Astrocyte (in vitro differentiated cells and primary cell): ENCODE measurements at regions not wholly inside any gene's neighbourhood (a gene's known extent, or its start where the extent isn't known, plus 50 kb on each side); places are given as distances from the start of the nearest gene placed in this dataset.

Experiments
- DNase-seq: peaks from one replicate; pipeline ENCODE4 v3.0.0-alpha.2; 2010; ENCODE audit warnings: low read depth
- FAIRE-seq: peaks from 2 replicates; lab custom pipeline; 2011; peaks lifted over from hg19 to GRCh38; lab: Jason Lieb, UNC
- H2AFZ ChIP-seq: 2 replicates; pipeline ENCODE4 v1.6.0; 2012; ENCODE audit warnings: low read depth, low read length, inconsistent platforms
- H3K27ac ChIP-seq: 2 replicates; pipeline ENCODE4 v1.5.1; 2011; ENCODE audit warnings: low read depth, low read length, inconsistent platforms
- H3K27me3 ChIP-seq: 2 replicates; pipeline ENCODE4 v1.6.0; 2011; ENCODE audit warnings: low read length, inconsistent platforms; ENCODE audit not compliant: insufficient read depth
- H3K36me3 ChIP-seq: 2 replicates; pipeline ENCODE4 v1.5.1; 2011; ENCODE audit warnings: low read length, inconsistent platforms; ENCODE audit not compliant: insufficient read depth
- H3K4me1 ChIP-seq: 2 replicates; pipeline ENCODE4 v1.5.1; 2011; ENCODE audit warnings: low read length, inconsistent platforms; ENCODE audit not compliant: insufficient read depth
- H3K4me2 ChIP-seq: 2 replicates; pipeline ENCODE4 v1.6.0; 2012; ENCODE audit warnings: low read length, inconsistent platforms
- H3K4me3 ChIP-seq: 2 replicates; pipeline ENCODE4 v1.5.1; 2011; ENCODE audit warnings: low read depth, mild to moderate bottlenecking, low read length, inconsistent platforms; ENCODE audit not compliant: insufficient read depth
- H3K79me2 ChIP-seq: 2 replicates; pipeline ENCODE4 v1.6.0; 2012; ENCODE audit warnings: mild to moderate bottlenecking, low read length, inconsistent platforms; ENCODE audit not compliant: insufficient read depth
- H3K9ac ChIP-seq: 2 replicates; pipeline ENCODE4 v1.6.0; 2012; ENCODE audit warnings: mild to moderate bottlenecking, low read length, inconsistent platforms
- H3K9me3 ChIP-seq: 2 replicates; pipeline ENCODE4 v1.5.1; 2012; ENCODE audit warnings: low read depth, mild to moderate bottlenecking, low read length, inconsistent platforms; ENCODE audit not compliant: insufficient read depth
- H4K20me1 ChIP-seq: 2 replicates; pipeline ENCODE4 v1.6.0; 2012; ENCODE audit warnings: low read length, inconsistent platforms; ENCODE audit not compliant: insufficient read depth
- H3K27ac Mint-ChIP-seq: one replicate; pipeline ENCODE4 v1.8.0; 2021; ENCODE audit warnings: mild to moderate bottlenecking, mixed read lengths; ENCODE audit not compliant: unreplicated experiment
- H3K27me3 Mint-ChIP-seq: one replicate; pipeline ENCODE4 v1.8.0; 2021; ENCODE audit warnings: low read depth, mixed read lengths; ENCODE audit not compliant: unreplicated experiment
- H3K36me3 Mint-ChIP-seq: one replicate; pipeline ENCODE4 v1.8.0; 2021; ENCODE audit warnings: low read depth, mixed read lengths; ENCODE audit not compliant: unreplicated experiment
- H3K4me1 Mint-ChIP-seq: one replicate; pipeline ENCODE4 v1.8.0; 2021; ENCODE audit warnings: low read depth, mixed read lengths; ENCODE audit not compliant: unreplicated experiment
- H3K4me3 Mint-ChIP-seq: one replicate; pipeline ENCODE4 v1.8.0; 2021; ENCODE audit warnings: mild to moderate bottlenecking, moderate library complexity, mixed read lengths; ENCODE audit not compliant: unreplicated experiment
- H3K9me3 Mint-ChIP-seq: one replicate; pipeline ENCODE4 v1.8.0; 2021; ENCODE audit warnings: mild to moderate bottlenecking, mixed read lengths; ENCODE audit not compliant: unreplicated experiment
- EZH2 ChIP-seq: IDR thresholded peaks from 2 replicates; pipeline ENCODE4 v1.6.1; 2012; ENCODE audit warnings: mild to moderate bottlenecking, low read length, inconsistent platforms; ENCODE audit not compliant: insufficient read depth
- TF ChIP-seq, protein P1 (sequence below): IDR thresholded peaks from 2 replicates; pipeline ENCODE4 v1.5.1; 2011; ENCODE audit warnings: low read depth, mild to moderate bottlenecking, inconsistent platforms, low read length, moderate library complexity; ENCODE audit not compliant: insufficient read depth

DNA sequence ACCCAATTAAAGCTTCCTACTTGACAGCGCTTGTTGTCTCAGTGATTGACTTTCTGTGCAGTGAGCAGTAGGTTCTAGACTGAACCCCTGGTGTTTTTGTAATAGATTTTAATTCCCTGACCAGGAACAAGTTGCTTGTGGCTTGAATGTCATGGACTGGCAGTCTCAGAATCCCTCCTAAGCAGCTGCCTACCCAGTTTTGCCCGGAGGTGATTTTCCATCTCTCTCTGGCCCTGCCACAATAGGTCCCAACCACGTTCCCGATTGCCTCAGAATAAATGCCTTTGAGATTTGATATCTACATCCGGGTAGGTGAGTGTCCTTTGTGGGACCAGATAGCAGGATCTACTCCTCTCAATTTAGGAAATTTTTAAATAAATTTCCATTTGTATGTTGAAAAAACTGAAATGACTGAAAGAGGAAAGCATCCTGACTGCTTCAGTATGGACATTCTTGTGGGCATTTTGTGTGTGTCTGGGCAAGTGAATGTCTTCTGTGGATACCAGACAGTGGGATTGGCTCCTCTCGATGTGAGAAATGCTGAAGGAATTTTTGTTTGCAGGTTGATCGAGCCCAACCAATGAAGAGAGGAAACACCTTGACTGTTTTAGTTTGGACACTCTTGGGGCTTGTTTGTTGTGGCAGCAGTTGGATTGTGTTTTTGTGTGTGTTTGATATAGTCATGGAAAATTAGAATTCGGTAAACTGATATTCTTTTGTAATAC, 1607.4 kb downstream of the C4orf33 start:
- H3K36me3 ChIP-seq: no peaks in the 10 kb centered on the region
- no peak overlapping the region for H2AFZ ChIP-seq
- Mint-ChIP-seq H3K27me3 (no peaks in the 10 kb centered on the region), H3K4me3 (no peak overlapping the region), H3K36me3 (no peaks in the 10 kb centered on the region), H3K4me1 (peaks cover 4% of the 10 kb centered on the region), H3K9me3 (no peaks in the 10 kb centered on the region), H3K27ac (no peak overlapping the region)
- no peak for TF ChIP-seq EZH2
- H3K27ac ChIP-seq: no peak overlapping the region
- no peaks in the 10 kb centered on the region for H3K27me3 ChIP-seq
- no peak overlapping the region for H3K4me2 ChIP-seq
- DNase-seq (no peak), FAIRE-seq (no peak)
- no peaks in the 10 kb centered on the region for H3K9me3 ChIP-seq
- H3K4me1 ChIP-seq: no peaks in the 10 kb centered on the region
- H3K79me2 ChIP-seq: no peaks in the 10 kb centered on the region
- H3K9ac ChIP-seq: no peak overlapping the region
- H3K4me3 ChIP-seq: no peak overlapping the region
- no peaks in the 10 kb centered on the region for H4K20me1 ChIP-seq

DNA sequence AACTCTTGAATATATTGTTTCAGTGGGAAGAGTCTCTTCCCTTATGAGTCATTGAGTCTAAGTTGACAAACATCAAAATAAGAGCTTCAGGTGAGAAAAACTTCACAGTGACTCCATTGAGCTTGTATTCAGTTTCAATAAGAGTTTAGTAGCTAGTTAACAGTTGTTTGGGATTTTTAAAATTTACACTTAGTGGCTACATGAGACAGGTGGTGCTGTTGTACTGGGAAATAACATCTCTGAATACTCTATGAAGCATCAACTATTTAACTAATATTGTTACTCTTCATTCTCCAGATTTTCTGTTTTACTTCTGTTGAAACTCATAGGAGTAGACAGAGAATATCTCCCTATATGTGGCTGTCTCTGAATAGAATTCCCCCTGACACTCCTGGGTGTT, 1609.1 kb downstream of the C4orf33 start:
- no peak for TF ChIP-seq EZH2
- no peaks in the 10 kb centered on the region for H3K9me3 ChIP-seq
- FAIRE-seq (no peak), DNase-seq (no peak)
- Mint-ChIP-seq H3K36me3 (no peaks in the 10 kb centered on the region), H3K4me1 (peaks cover 4% of the 10 kb centered on the region), H3K27me3 (no peaks in the 10 kb centered on the region), H3K4me3 (no peak overlapping the region), H3K9me3 (no peaks in the 10 kb centered on the region), H3K27ac (no peak overlapping the region)
- no peak overlapping the region for H3K27ac ChIP-seq
- no peak overlapping the region for H3K9ac ChIP-seq
- no peak overlapping the region for H3K4me3 ChIP-seq
- no peaks in the 10 kb centered on the region for H3K4me1 ChIP-seq
- no peaks in the 10 kb centered on the region for H3K27me3 ChIP-seq
- no peaks in the 10 kb centered on the region for H3K79me2 ChIP-seq
- H4K20me1 ChIP-seq: no peaks in the 10 kb centered on the region
- H2AFZ ChIP-seq: no peak overlapping the region
- no peak overlapping the region for H3K4me2 ChIP-seq
- no peaks in the 10 kb centered on the region for H3K36me3 ChIP-seq

DNA sequence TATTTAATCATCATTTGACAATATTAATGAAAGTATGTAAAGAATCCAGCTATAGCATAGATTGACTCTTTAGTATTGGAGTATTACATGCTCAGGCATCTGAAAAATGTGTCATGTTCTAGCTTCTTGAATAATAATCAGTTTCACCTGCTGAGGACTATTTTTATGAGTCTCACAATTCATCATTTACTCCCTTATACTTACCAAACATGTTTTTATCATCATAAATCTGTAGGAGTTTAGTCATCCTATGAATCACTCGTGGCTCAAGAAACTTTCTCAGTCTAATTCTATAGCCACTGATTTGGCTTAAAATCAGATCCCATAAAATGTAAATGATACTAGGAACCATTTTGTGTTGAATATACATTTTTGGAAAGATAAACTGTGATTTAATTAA, 1616.1 kb downstream of the C4orf33 start:
- Mint-ChIP-seq H3K4me1 (peaks cover 2% of the 10 kb centered on the region), H3K4me3 (no peak overlapping the region), H3K27ac (no peak overlapping the region), H3K36me3 (no peaks in the 10 kb centered on the region), H3K9me3 (peaks cover 4% of the 10 kb centered on the region), H3K27me3 (no peaks in the 10 kb centered on the region)
- Histone ChIP-seq H3K9me3 (no peaks in the 10 kb centered on the region), H3K4me1 (no peaks in the 10 kb centered on the region), H2AFZ (no peak overlapping the region), H3K4me3 (no peak overlapping the region), H3K9ac (no peak overlapping the region), H3K27me3 (no peaks in the 10 kb centered on the region), H4K20me1 (no peaks in the 10 kb centered on the region), H3K27ac (no peak overlapping the region), H3K4me2 (no peak overlapping the region), H3K79me2 (no peaks in the 10 kb centered on the region), H3K36me3 (no peaks in the 10 kb centered on the region)
- FAIRE-seq (no peak), DNase-seq (peak; percentile 2)
- TF ChIP-seq, protein P1, sequence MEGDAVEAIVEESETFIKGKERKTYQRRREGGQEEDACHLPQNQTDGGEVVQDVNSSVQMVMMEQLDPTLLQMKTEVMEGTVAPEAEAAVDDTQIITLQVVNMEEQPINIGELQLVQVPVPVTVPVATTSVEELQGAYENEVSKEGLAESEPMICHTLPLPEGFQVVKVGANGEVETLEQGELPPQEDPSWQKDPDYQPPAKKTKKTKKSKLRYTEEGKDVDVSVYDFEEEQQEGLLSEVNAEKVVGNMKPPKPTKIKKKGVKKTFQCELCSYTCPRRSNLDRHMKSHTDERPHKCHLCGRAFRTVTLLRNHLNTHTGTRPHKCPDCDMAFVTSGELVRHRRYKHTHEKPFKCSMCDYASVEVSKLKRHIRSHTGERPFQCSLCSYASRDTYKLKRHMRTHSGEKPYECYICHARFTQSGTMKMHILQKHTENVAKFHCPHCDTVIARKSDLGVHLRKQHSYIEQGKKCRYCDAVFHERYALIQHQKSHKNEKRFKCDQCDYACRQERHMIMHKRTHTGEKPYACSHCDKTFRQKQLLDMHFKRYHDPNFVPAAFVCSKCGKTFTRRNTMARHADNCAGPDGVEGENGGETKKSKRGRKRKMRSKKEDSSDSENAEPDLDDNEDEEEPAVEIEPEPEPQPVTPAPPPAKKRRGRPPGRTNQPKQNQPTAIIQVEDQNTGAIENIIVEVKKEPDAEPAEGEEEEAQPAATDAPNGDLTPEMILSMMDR: no peak
- no peak for TF ChIP-seq EZH2
